M059J (cell line): ENCODE measurements at regions not wholly inside any gene's neighbourhood (a gene's known extent, or its start where the extent isn't known, plus 50 kb on each side); places are given as distances from the start of the nearest gene placed in this dataset.

Experiments
- DNase-seq: peaks from one replicate; pipeline ENCODE4 v3.0.0-alpha.2; 2012; ENCODE audit warnings: low read depth

- no peak for DNase-seq
These were observed 504.9 kb upstream of the MGMT start for GRCh38 chr10:128962182-128962581.

GRCh38 chr10:128963211-128964099 is 503.6 kb upstream of the MGMT start:
- DNase-seq = no peak

- no peak for DNase-seq
These were observed 503.0 kb upstream of the MGMT start for GRCh38 chr10:128964100-128964403.

- DNase-seq = no peak
These were observed 498.9 kb upstream of the MGMT start for GRCh38 chr10:128967980-128968756.

- no peak for DNase-seq
These were observed 497.5 kb upstream of the MGMT start for GRCh38 chr10:128969551-128969950.

GRCh38 chr10:128971374-128972035 is 495.5 kb upstream of the MGMT start:
- no peak for DNase-seq

GRCh38 chr10:128972036-128972405 is 495.0 kb upstream of the MGMT start:
- DNase-seq = no peak

GRCh38 chr10:128973221-128973620 is 493.8 kb upstream of the MGMT start:
- DNase-seq = no peak

GRCh38 chr10:128976856-128977255 is 490.2 kb upstream of the MGMT start:
- DNase-seq = no peak

GRCh38 chr10:128978211-128978610 is 488.8 kb upstream of the MGMT start:
- no peak for DNase-seq

- no peak for DNase-seq
These were observed 487.6 kb upstream of the MGMT start for GRCh38 chr10:128979405-128979804.

- DNase-seq = no peak
These were observed 485.8 kb upstream of the MGMT start for GRCh38 chr10:128981251-128981650.

- no peak for DNase-seq
These were observed 485.0 kb upstream of the MGMT start for GRCh38 chr10:128981881-128982615.

GRCh38 chr10:128982616-128982915 is 484.5 kb upstream of the MGMT start:
- DNase-seq = no peak

GRCh38 chr10:128985036-128985435 is 482.0 kb upstream of the MGMT start:
- DNase-seq = no peak

GRCh38 chr10:128990986-128991385 is 476.1 kb upstream of the MGMT start:
- DNase-seq = no peak

- no peak for DNase-seq
These were observed 474.3 kb upstream of the MGMT start for GRCh38 chr10:128992770-128993169.

- no peak for DNase-seq
These were observed 473.6 kb upstream of the MGMT start for GRCh38 chr10:128993443-128993842.

- no peak for DNase-seq
These were observed 473.0 kb upstream of the MGMT start for GRCh38 chr10:128993911-128994538.

- no peak for DNase-seq
These were observed 472.4 kb upstream of the MGMT start for GRCh38 chr10:128994598-128995143.

- no peak for DNase-seq
These were observed 471.4 kb upstream of the MGMT start for GRCh38 chr10:128995676-128996075.
